ENCODE measurements at regions not wholly inside any gene's neighbourhood (a gene's known extent, or its start where the extent isn't known, plus 50 kb on each side); places are given as distances from the start of the nearest gene placed in this dataset.

GRCh38 chr10:124340033-124340760 lies 78.5 kb downstream of the OAT start:
- H3K36me3 Mint-ChIP-seq (ENCODE audit: insufficient read depth, unreplicated experiment) = no peaks in the 10 kb centered on the region
- no peak overlapping the region for H3K4me3 Mint-ChIP-seq (ENCODE audit: unreplicated experiment)
- no TSS peak for BruUV-seq (replicated peaks)
- peak; percentile 77 for DNase-seq (ENCODE audit: unreplicated experiment)
- TF ChIP-seq CTCF (IDR thresholded peaks at IDR 0.05; ENCODE audit: unreplicated experiment) = no peak
- H3K27ac Mint-ChIP-seq (ENCODE audit: low read depth, unreplicated experiment) = no peak overlapping the region
- no peaks in the 10 kb centered on the region for H3K27me3 Mint-ChIP-seq (ENCODE audit: insufficient read depth, unreplicated experiment)
- POLR2A ChIA-PET = no interaction called here
- peaks cover 9% of the 10 kb centered on the region for H3K4me1 Mint-ChIP-seq (ENCODE audit: insufficient read depth, unreplicated experiment)
- no peaks in the 10 kb centered on the region for H3K9me3 Mint-ChIP-seq (ENCODE audit: unreplicated experiment)
- intact Hi-C loops (cut with micrococcal nuclease) = no loop called here
- CTCF ChIA-PET = no interaction called here

- Mint-ChIP-seq H3K27ac (ENCODE audit: low read depth, unreplicated experiment) (no peak overlapping the region), H3K9me3 (ENCODE audit: unreplicated experiment) (no peaks in the 10 kb centered on the region), H3K27me3 (ENCODE audit: insufficient read depth, unreplicated experiment) (no peaks in the 10 kb centered on the region), H3K4me3 (ENCODE audit: unreplicated experiment) (no peak overlapping the region), H3K4me1 (ENCODE audit: insufficient read depth, unreplicated experiment) (peaks cover 9% of the 10 kb centered on the region), H3K36me3 (ENCODE audit: insufficient read depth, unreplicated experiment) (no peaks in the 10 kb centered on the region)
- BruUV-seq (replicated peaks) = no TSS peak
- ChIA-PET POLR2A (no interaction called here), CTCF (no interaction called here)
- intact Hi-C loops (cut with micrococcal nuclease) = no loop called here
- TF ChIP-seq CTCF (IDR thresholded peaks at IDR 0.05; ENCODE audit: unreplicated experiment) = no peak
- DNase-seq (ENCODE audit: unreplicated experiment) = no peak
These were observed 79.3 kb downstream of the OAT start for GRCh38 chr10:124339119-124340032.

- Mint-ChIP-seq H3K9me3 (ENCODE audit: unreplicated experiment) (no peaks in the 10 kb centered on the region), H3K27ac (ENCODE audit: low read depth, unreplicated experiment) (no peak overlapping the region), H3K4me1 (ENCODE audit: insufficient read depth, unreplicated experiment) (peaks cover 9% of the 10 kb centered on the region), H3K27me3 (ENCODE audit: insufficient read depth, unreplicated experiment) (no peaks in the 10 kb centered on the region), H3K36me3 (ENCODE audit: insufficient read depth, unreplicated experiment) (no peaks in the 10 kb centered on the region), H3K4me3 (ENCODE audit: unreplicated experiment) (no peak overlapping the region)
- no peak for TF ChIP-seq CTCF (IDR thresholded peaks at IDR 0.05; ENCODE audit: unreplicated experiment)
- DNase-seq (ENCODE audit: unreplicated experiment) = no peak
- ChIA-PET CTCF (interaction anchor here (0.6 kb wide), 1 partner anchor 78 kb away, joined by 4 read pairs; no protein-coding TSS in a partner anchor), POLR2A (interaction anchor here (0.7 kb wide), 1 partner anchor 15 kb away, joined by 3 read pairs; no protein-coding TSS in a partner anchor)
- BruUV-seq (replicated peaks) = no TSS peak
- intact Hi-C loops (cut with micrococcal nuclease) = no loop called here
These were observed 80.3 kb downstream of the OAT start for GRCh38 chr10:124338276-124338925.

GRCh38 chr10:124336186-124336585 lies 82.5 kb downstream of the OAT start:
- DNase-seq (ENCODE audit: unreplicated experiment) = peak; percentile 58
- no peak for TF ChIP-seq CTCF (IDR thresholded peaks at IDR 0.05; ENCODE audit: unreplicated experiment)
- Mint-ChIP-seq H3K27me3 (ENCODE audit: insufficient read depth, unreplicated experiment) (no peaks in the 10 kb centered on the region), H3K9me3 (ENCODE audit: unreplicated experiment) (no peaks in the 10 kb centered on the region), H3K27ac (ENCODE audit: low read depth, unreplicated experiment) (no peak overlapping the region), H3K4me3 (ENCODE audit: unreplicated experiment) (no peak overlapping the region), H3K4me1 (ENCODE audit: insufficient read depth, unreplicated experiment) (peaks cover 14% of the 10 kb centered on the region), H3K36me3 (ENCODE audit: insufficient read depth, unreplicated experiment) (no peaks in the 10 kb centered on the region)
- ChIA-PET POLR2A (no interaction called here), CTCF (interaction anchor here (0.6 kb wide), 1 partner anchor 393 kb away, joined by 3 read pairs; no protein-coding TSS in a partner anchor)
- intact Hi-C loops (cut with micrococcal nuclease) = no loop called here
- no TSS peak for BruUV-seq (replicated peaks)

Measured in MCF 10A (cell line).